ENCODE measurements at regions not wholly inside any gene's neighbourhood (a gene's known extent, or its start where the extent isn't known, plus 50 kb on each side); places are given as distances from the start of the nearest gene placed in this dataset.
"Not testable (repeated sequence)": the region's sequence is repeated elsewhere in the genome, so short reads cannot be mapped to it uniquely, and the experiment has no call there.

DNA sequence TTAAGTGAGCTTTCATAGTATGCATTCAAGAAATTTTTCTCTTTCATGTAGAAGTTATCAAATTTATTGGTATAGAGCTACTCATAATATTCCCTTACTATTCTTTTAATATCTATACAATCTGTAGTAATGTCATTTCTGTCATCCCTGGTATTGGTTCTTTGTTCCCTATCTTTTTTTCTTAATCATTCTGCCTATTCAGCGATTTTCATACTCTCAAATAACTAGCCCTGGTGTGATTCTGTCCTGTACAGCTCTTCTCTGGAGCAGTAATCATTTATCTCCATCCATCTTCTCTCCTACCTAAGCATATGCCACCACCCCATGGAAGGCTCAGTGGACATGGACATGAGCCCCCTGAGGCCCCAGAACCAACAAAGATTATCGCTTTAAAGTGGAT lies 213.2 kb upstream of the NEBL start:
- no peaks in the 10 kb centered on the region for H3K9me3 ChIP-seq
- H3K27ac ChIP-seq, result no peak overlapping the region
- no peaks in the 10 kb centered on the region for H3K27me3 ChIP-seq
- WGBS, 2 donors (ENCODE audit: low coverage in 1 of 2), result 77% methylated on average over 2 of the region's 2 CpGs; no CpG with 5 or more reads in 1 of the 2 donors
- DNase-seq, result no peak
- in situ Hi-C loops (cut with MboI; ENCODE audit: low pct_ligation_motif_present in 1 of 4, low pct_unique_long_range_greater_than_20kb in 1 of 4, low sequenced_read_pairs in 3 of 4) (no loop called here), intact Hi-C loops (cut with DNase I; ENCODE audit: low total_unique reads) (no loop called here)
- H3K36me3 ChIP-seq, result no peaks in the 10 kb centered on the region
- H3K4me3 ChIP-seq, result no peak overlapping the region
- TF ChIP-seq POLR2AphosphoS5 (IDR thresholded peaks at IDR 0.05) (no peak), POLR2A (IDR thresholded peaks at IDR 0.05) (no peak), EP300 (IDR thresholded peaks at IDR 0.05; ENCODE audit: low read depth) (no peak)
- TF ChIP-seq, protein P1, sequence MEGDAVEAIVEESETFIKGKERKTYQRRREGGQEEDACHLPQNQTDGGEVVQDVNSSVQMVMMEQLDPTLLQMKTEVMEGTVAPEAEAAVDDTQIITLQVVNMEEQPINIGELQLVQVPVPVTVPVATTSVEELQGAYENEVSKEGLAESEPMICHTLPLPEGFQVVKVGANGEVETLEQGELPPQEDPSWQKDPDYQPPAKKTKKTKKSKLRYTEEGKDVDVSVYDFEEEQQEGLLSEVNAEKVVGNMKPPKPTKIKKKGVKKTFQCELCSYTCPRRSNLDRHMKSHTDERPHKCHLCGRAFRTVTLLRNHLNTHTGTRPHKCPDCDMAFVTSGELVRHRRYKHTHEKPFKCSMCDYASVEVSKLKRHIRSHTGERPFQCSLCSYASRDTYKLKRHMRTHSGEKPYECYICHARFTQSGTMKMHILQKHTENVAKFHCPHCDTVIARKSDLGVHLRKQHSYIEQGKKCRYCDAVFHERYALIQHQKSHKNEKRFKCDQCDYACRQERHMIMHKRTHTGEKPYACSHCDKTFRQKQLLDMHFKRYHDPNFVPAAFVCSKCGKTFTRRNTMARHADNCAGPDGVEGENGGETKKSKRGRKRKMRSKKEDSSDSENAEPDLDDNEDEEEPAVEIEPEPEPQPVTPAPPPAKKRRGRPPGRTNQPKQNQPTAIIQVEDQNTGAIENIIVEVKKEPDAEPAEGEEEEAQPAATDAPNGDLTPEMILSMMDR (IDR thresholded peaks at IDR 0.05), result no peak
- H3K4me1 ChIP-seq, result no peaks in the 10 kb centered on the region

DNA sequence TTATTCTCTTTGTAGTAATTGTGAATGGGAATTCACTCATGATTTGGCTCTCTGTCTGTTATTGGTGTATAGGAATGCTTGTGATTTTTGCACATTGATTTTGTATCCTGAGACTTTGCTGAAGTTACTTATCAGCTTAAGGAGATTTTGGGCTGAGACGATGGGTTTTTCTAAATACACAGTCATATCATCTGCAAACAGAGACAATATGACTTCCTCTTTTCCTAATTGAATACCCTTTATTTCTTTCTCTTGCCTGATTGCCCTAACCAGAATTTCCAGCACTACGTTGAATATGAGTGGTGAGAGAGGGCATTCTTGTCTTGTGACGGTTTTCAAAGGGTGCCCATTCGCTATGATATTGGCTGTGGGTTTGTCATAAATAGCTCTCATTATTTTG lies 209.8 kb upstream of the NEBL start:
- H3K4me3 ChIP-seq; H3K36me3 ChIP-seq; H3K27me3 ChIP-seq; H3K4me1 ChIP-seq; DNase-seq; H3K9me3 ChIP-seq; in situ Hi-C loops (cut with MboI; ENCODE audit: low pct_ligation_motif_present in 1 of 4, low pct_unique_long_range_greater_than_20kb in 1 of 4, low sequenced_read_pairs in 3 of 4); H3K27ac ChIP-seq; intact Hi-C loops (cut with DNase I; ENCODE audit: low total_unique reads): not testable (repeated sequence)
- 85 to 93% methylated on average over 4 of the region's 4 CpGs for WGBS, 2 donors (ENCODE audit: low coverage in 1 of 2)

DNA sequence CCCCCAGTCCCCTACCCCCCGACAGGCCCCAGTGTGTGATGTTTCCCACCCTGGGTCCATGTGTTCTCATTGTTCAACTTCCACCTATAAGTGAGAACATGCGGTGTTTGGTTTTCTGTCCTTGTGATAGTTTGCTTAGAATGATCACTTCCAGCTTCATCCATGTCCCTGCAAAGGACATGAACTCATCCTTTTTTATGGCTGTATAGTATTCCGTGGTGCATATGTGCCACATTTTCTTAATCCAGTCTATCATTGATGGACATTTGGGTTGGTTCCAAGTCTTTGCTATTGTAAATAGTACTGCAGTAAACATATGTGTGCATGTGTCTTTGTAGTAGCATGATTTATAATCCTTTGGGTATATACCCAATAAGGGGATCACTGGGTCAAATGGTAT lies 208.2 kb upstream of the NEBL start:
- H3K9me3 ChIP-seq; H3K27ac ChIP-seq; H3K4me3 ChIP-seq; intact Hi-C loops (cut with DNase I; ENCODE audit: low total_unique reads); in situ Hi-C loops (cut with MboI; ENCODE audit: low pct_ligation_motif_present in 1 of 4, low pct_unique_long_range_greater_than_20kb in 1 of 4, low sequenced_read_pairs in 3 of 4); H3K4me1 ChIP-seq; DNase-seq; H3K27me3 ChIP-seq; H3K36me3 ChIP-seq: not testable (repeated sequence)
- 72 to 78% methylated on average over 2 to 3 of the region's 3 CpGs for WGBS, 2 donors (ENCODE audit: low coverage in 1 of 2)

DNA sequence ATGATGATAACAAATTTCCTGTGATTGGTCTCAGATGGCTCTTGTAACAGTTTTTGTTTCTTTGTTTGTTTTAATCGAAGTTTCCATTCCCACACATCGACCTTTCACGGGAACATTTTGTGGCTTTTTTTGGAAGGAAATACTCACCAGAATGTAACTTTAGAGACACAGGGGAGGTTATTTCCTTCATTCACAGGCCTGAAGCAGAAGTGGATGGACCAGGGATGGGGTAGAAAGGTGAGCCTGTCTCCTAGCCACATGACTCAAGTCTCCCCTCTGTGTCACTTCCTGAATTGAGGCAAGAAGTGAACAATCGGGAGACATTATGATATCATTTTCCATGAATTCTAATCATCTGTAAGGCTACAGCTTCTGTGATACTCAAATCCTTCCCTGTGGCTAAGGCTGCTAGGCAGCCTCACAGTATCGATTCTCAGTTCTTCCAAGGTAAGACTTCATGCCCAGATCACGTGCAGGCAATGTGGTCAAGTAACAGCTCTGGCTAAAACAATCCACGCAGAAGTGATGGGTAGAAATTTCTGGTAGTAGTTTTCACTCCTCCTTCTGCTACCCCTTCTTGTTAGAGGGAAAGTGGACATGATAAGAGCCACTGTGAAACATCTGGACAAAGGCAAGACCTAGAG lies 203.9 kb upstream of the NEBL start:
- TF ChIP-seq POLR2AphosphoS5 (IDR thresholded peaks at IDR 0.05) (no peak), POLR2A (IDR thresholded peaks at IDR 0.05) (no peak)
- H3K9me3 ChIP-seq, result no peaks in the 10 kb centered on the region
- no peak overlapping the region for H3K4me3 ChIP-seq
- intact Hi-C loops (cut with DNase I; ENCODE audit: low total_unique reads), result no loop called here
- 56 to 67% methylated on average over 5 to 7 of the region's 7 CpGs for whole genome bisulfite sequencing, 2 donors (ENCODE audit: low coverage in 1 of 2)
- in situ Hi-C loops (cut with MboI; ENCODE audit: low pct_ligation_motif_present in 1 of 4, low pct_unique_long_range_greater_than_20kb in 1 of 4, low sequenced_read_pairs in 3 of 4), result no loop called here
- H3K27me3 ChIP-seq, result no peaks in the 10 kb centered on the region
- H3K36me3 ChIP-seq, result no peaks in the 10 kb centered on the region
- DNase-seq, result no peak
- no peak overlapping the region for H3K27ac ChIP-seq
- no peaks in the 10 kb centered on the region for H3K4me1 ChIP-seq

DNA sequence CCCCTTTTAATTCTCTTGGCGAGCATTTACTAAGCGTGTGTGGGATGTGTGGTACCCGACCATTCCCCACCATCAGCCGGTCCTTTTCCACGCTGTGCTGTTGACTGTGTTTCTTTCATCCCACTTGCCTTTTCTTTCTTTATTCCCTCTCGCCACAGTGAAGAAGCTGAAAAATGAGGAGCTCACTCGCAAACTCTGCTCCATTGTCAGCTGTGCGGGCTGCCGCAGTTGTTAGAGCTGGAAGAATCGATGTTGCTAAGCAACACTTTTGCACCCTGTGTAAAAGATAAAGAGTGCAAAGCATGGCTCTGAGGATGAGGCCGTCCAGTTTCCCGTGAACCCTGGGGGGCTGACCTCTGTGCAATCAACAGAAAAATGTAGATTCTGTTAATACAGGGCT lies 203.1 kb upstream of the NEBL start:
- intact Hi-C loops (cut with DNase I; ENCODE audit: low total_unique reads) (no loop called here), in situ Hi-C loops (cut with MboI; ENCODE audit: low pct_ligation_motif_present in 1 of 4, low pct_unique_long_range_greater_than_20kb in 1 of 4, low sequenced_read_pairs in 3 of 4) (no loop called here)
- no peak for DNase-seq
- Histone ChIP-seq H3K4me1 (no peaks in the 10 kb centered on the region), H3K9me3 (no peaks in the 10 kb centered on the region), H3K36me3 (no peaks in the 10 kb centered on the region), H3K4me3 (no peak overlapping the region), H3K27me3 (no peaks in the 10 kb centered on the region), H3K27ac (no peak overlapping the region)
- WGBS, 2 donors (ENCODE audit: low coverage in 1 of 2), result 85 to 92% methylated on average over 6 to 12 of the region's 12 CpGs
- no peak for TF ChIP-seq POLR2A (IDR thresholded peaks at IDR 0.05)

DNA sequence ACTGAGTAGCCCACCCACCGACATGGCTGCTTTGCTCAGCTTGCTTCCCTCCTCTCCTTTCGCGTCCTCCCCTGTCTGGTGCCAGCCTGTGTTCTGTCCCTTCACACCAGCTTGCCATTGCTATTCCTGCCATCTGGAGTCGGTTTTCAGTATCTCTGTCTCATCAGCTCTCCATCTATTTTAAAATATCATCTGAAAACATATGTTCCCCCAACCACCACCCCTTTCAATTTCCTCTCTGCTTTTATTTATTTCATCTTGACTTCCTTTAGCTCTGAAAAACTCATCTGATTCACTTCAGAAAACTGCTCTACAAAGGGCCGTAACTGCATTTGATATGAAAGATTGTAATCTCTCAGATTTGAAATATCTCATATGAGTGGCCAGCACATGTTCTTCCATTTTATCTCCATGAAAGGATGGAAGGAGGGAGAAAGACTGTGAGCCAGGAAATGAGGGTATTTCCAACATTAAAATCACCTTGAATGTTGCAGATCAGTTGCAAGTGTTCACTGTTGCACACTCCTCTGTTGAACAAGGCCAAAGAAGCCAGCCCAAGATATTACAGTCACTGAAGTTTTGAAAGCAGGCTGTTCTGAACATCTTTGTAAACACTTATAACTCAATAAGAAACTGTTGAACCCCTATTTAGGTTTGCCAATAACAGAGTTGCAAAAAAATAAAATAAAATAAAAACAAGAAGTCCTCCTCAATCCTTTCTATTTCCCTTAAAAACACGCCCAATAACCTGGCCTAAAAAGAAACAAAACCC lies 202.4 kb upstream of the NEBL start:
- intact Hi-C loops (cut with DNase I; ENCODE audit: low total_unique reads), result no loop called here
- in situ Hi-C loops (cut with MboI; ENCODE audit: low pct_ligation_motif_present in 1 of 4, low pct_unique_long_range_greater_than_20kb in 1 of 4, low sequenced_read_pairs in 3 of 4), result no loop called here
- H3K9me3 ChIP-seq, result no peaks in the 10 kb centered on the region
- no peak overlapping the region for H3K4me3 ChIP-seq
- H3K27me3 ChIP-seq, result no peaks in the 10 kb centered on the region
- no peak for TF ChIP-seq POLR2AphosphoS5 (IDR thresholded peaks at IDR 0.05)
- TF ChIP-seq POLR2A (IDR thresholded peaks at IDR 0.05), result no peak
- TF ChIP-seq EP300 (IDR thresholded peaks at IDR 0.05; ENCODE audit: low read depth), result no peak
- TF ChIP-seq, protein P1 (IDR thresholded peaks at IDR 0.05), result no peak
- no peaks in the 10 kb centered on the region for H3K36me3 ChIP-seq
- no peak for DNase-seq
- no peaks in the 10 kb centered on the region for H3K4me1 ChIP-seq
- H3K27ac ChIP-seq, result no peak overlapping the region
- WGBS, 2 donors (ENCODE audit: low coverage in 1 of 2), result 64 to 77% methylated on average over 2 to 6 of the region's 6 CpGs
